Stimulated activated CD4-positive, alpha-beta T cell treated with anti-CD3 and anti-CD28 coated beads, Interleukin-1b, Interleukin-23, amount 100 ng/mL, for 24 hours (primary cell): ENCODE measurements at regions not wholly inside any gene's neighbourhood (a gene's known extent, or its start where the extent isn't known, plus 50 kb on each side); places are given as distances from the start of the nearest gene placed in this dataset.

Source experiments
- DNase-seq, 4 experiments: peaks; one replicate each; pipeline ENCODE4 v3.0.0-alpha.2; 2020; ENCODE audit warnings: low read depth in 4 of 4, low spot score in 1 of 4

DNA sequence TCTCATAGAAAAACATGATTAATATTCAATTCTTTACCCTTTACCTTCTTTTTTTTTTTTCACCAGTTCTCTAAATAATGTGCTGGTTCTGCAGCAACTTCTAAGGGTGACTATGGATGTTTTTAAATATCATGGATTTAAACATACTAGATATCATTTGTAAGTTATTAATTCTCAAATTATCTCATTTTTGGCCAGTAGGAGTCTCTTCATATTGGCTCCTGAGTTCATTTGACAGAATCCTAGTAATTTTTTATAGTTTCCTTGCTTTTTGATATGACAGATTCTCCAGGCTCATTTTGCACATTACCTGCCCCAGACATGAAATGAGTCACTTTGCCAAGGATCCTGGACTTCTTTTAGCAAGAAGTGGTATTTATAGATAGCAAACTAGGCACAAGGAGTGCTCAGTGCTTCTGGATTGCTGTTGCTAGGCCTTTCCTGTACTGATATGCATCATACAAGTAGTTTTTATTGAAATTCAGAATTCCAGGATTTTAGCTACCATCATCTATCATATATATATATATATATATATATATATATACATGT is 201.3 kb upstream of the IL12B start:
- no peak for DNase-seq

DNA sequence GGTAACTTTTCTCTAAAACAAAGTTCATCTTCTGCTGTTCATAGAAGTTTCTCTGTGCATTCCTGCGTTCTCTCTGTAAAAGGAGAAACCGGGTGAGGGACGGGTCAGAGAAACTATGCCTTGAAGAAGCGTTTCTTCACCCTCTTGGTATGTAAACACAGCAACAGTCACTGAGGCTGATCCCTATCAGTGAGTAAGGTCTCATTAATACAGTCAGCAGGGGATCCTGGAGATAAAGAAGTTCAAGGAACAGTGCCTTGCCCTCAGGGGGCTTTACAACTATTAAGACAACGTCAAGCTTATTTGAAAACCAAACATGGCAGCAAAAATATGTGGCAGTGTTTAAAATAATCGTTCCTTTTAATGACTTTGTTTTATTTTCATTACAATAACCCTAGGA is 202.9 kb upstream of the IL12B start:
- DNase-seq = no peak

DNA sequence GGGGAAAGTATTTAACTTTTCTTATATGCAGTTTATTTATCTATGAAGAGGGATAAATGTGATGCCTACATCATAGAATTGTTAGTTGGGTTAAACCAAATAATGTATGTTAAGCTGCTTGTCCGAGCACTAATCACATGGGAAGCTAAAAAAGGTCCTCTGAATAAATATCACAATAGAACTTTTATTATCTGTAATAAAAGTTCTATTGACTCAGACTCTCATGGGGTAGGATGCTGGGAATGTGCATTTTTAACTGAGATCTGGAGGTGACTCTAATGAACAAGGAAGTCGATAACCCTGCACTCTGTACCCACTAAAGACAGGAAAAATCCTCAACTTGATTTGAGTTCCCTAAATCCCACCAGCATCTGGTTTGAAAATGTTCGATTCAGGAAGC is 205.9 kb upstream of the IL12B start:
- no peak for DNase-seq

DNA sequence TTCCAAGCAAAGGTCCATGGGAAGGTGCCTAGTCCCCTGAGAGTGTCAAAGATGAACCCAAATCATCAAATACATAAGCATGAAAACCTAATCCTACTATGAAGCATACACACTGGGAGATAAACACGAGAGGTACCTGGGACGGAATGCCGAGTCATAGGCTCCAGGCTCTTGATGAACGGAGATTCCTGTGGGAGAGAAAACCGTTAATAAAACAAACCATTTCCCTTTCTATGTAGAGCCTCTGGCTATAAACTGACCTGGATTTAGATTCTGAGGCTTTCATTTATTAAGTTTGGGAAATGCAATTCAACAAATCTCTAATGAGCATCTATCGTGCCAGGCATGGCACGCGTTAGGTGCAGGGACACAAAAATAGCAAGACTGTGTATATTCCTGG is 206.4 kb upstream of the IL12B start:
- no peak for DNase-seq

DNA sequence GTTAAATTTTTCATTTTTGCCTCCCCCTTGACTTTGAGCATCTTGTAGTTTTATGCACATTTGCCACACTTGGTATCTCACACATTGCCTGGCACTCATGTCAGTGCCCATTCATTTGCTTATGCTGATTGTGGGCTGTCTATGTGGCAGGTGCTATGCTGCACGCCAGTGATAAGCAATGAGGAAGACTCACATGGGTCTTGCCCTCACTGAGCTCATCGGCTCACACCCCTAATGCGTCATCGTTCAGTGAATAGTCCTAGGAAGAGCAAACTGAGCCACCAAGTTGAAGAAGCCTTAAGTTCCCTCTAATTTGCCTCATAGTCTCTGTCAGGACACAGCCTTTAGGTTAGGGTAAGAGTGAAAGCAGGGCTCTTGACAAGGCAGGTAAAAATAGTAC is 209.4 kb upstream of the IL12B start:
- no peak for DNase-seq

DNA sequence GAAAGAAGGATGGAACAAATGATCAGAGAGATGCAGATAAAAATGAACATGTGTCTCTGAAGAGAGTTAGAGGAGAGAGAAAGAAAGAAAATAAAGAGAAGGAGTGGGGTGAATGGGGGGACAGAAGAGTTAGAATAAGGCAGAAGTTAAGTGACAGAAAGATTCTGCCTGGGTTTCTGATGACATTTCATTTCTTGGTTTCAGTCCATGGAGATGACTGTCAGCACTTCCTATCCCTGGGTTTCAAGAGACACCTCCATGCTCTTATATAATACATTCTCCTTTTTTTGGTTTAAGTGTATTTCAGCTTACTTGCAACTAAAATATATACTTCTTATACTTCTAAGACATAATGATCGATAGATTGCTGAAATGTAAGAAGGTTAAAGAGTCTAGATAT is 213.0 kb upstream of the IL12B start:
- DNase-seq = no peak

DNA sequence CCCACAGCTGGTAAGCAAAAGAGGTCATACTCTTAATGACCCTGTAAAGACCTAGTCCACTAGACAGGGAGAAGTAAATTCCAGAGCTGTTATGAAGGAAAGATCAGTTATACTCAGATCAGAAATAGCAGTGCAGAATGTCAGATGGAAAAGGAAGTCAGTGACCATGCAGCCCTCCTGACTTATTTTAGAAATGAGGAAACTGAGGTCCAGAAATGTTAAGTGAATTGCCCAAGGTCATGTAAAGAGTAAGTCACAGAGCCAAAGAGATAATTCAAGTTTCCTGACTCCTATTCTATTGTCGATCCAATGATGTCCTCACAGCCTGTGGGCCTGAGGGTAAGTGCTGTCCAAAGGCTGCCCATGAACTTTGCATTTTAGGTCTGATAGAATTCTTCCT is 214.9 kb upstream of the IL12B start:
- no peak for DNase-seq

DNA sequence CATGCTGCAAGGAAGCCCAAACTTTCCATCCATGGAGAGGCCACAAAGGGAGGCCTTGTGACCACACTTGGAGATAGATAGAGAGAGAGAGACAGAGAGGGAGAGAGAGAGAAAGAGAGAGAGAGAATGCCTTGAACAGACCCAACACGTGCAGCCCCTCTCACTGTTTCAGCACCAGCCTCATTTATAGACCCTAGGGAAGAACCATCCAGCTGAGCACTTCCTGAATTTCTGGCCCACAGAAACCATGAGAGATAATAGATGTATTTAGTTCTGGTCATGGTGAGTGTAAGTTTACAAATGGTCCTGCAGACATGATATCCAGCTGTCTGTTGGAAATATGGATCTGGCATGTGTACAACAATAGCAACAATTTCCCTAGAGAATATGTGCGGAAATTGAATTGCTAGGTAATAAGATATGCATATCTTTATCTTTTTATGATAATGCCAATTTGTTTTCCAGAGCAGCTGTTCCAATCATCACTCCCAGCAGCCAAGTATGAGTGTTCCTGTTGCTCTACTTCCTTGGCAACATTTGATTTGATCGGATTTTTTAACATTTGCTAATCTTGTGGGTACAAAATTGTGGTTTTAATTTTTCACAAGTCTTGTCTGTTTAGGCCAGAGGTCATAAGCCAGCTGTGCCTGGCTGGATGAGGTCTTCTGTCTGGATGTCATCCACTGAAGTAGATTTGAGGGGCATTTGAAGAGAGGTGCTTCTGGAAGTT is 217.3 kb upstream of the IL12B start:
- DNase-seq = no peak

DNA sequence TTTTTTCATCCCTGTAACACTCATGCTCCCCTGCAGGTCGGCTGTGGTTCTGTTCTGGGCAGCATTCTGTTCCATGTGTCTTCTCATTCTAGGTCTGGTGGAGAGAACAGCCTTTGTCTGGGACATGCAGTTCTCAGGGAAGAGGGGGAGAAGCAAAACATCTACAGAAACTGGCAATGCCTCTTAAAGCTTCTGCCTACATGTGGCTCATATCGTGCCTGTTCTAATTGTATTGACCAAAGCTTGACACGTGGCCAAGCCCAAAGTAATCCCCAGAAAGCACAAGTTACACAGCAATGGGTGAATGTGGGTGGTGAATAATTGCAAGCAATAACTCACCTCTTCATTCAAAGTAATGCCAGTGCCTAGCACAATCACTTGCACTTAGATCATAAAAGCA is 218.2 kb upstream of the IL12B start:
- DNase-seq = no peak

DNA sequence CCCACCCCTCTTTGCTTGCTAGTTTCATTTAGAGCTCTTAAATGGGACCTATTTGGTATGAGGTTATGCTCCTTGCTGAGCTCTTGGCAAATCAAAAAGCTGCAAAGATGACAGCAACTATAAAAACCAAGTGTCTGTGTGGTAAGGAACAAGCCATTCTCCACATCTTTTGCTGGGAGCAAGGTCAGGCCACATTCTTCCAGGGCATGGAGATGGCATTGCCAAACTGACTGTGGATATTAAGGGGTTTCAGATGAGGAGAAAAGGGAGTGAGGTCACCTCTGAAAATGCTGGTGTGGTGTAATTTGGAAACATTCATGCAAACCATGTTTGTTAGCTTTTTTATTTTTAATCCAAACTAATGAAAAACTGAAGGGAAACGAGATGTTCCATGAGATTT is 218.8 kb upstream of the IL12B start:
- DNase-seq = no peak

DNA sequence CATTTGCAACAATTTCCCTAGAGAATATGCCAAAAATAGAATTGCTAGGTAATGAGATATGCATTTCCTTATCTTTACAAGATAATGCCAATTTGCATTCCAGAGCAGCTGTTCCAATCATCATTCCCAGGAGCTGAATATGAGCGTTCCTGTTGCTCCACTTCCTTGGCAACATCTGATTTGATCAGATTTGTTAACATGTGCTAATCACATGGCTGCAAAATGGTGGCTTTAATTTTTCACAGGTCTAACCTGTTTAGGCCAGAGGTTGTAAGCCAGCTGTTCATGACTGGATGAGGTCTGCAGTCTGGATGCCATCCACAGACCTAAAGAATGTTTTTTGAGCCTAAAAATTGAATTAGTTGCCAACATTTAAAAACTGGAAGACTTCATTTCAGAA is 220.7 kb upstream of the IL12B start:
- no peak for DNase-seq

DNA sequence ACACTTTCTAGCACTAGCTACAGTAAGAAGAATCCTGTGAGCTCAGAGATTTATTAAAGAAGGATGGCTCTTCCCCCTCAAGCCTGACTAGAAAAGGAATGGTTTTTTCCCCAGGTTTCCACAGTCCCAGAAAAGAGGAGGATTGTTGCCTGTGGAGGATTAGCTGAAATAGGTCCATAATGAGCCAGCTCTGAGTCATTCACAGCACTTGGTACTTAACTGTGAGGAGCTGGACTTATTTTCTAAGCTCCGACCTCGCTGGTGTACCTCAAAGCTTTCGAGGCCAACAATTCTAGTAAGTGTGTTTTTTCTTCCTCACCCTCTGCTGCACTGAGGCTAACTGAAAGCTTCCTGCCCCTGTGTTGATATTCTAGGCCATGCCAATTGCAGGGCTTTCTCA is 222.5 kb upstream of the IL12B start:
- DNase-seq = no peak

DNA sequence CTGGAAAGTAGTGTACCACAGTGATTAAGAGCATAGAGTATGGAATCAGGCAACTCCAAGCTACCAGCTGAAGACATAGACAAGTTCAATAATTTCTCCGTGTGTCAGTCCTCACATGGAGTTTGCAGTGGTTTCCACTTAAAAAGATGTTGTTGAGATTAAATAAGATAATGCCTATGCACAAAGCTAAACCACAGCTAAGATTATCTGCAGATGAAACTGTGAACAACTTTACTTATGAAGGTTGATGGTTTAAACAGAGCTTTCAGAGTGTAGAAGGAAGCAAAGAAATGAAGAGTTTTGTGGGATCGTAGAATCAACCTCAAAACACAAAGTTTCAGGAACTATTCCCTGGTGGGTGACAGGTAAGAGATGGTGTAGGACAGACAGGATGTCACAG is 223.5 kb upstream of the IL12B start:
- DNase-seq = no peak

DNA sequence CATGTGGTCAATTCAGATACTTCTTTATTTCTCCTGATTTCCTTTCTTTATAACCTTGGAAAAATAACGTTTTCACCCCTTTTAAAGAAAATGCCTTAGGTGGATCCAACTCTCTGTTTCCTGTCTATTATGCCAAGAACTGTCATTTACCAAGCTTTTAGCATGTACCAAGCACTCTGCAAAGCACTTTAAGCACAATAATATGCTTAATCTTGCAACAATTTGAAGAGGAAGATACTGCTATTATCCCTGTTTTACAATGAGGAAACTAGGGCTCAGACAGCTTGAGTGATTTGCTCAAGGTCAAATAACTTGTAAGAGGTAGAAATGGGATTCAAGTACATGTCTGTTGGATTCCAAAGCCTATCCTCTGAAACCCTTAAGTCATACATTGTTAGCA is 224.8 kb upstream of the IL12B start:
- DNase-seq = no peak

DNA sequence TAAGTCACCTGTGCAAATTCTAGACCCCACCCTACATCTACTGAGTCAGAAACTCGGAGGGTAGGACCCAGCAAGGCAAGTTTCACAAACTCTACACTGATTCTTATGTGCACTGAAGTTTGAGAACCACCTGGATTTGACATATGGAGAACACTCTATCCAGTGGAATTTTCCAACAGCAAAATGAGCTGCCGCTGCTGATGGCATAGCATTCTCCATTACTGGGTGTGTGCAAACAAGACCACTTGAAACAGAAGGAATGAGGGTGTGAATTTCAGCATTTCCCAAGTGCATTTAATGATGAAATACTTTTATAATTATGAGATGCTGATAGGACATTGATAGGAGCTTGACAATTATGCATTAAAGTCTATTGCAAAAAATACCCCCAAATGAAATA is 229.1 kb upstream of the IL12B start:
- DNase-seq = no peak

DNA sequence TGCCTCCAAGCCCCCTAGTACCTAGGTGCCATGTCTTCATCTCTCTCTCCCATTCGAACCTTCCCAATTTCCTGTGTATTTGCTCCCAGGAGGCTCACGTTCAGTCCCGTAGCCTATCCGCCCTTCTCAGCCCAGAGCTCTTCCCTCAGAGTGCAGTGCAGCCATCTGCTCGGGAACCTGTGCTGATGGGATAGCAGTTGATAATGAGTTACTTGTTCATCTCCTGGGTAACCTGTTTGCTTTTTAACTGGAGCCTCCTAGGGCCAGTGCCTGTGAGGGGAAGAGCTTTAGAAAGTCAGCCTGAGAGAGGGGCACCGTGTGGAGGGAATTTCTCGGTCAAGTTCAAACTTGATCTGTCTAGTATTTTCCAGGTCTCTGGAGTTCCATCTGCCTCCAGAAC is 229.8 kb upstream of the IL12B start:
- DNase-seq = no peak

DNA sequence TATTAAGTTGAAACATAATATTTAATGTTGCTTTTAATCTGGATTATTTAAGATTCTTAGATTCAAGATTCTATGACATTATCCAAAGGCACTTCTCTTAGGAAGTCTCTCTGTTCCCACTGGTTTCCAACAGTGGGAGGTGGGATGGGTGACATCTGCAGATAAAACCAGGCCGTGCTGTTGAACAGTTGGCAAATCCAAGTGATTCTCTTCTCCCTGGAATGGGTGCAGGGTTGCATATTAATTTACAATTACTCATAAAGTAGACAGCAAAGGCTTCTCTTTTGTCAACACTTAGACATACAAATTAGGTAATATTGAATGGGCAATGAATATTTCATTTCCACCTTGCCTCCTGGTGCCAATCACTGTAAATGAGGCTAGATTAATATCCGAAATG is 233.7 kb upstream of the IL12B start:
- no peak for DNase-seq

DNA sequence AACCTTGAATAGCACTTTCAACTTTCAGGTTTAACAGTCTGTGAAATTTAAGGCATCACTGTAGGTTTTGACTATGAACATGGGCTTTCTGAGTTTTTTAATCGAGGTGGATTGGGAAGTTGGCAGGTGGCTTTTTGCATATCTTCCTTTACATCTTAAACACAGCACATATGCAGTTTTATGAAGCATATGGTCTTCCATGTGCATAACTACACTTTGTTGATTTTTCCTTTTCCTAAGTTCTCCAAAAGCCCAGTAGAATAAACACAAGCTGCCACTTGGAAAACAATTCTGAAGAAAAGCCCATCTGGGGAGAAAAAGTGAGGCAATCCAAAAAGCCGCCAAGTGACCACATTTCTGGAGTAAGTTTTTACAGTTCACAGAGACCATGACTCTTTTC is 236.5 kb upstream of the IL12B start:
- no peak for DNase-seq

DNA sequence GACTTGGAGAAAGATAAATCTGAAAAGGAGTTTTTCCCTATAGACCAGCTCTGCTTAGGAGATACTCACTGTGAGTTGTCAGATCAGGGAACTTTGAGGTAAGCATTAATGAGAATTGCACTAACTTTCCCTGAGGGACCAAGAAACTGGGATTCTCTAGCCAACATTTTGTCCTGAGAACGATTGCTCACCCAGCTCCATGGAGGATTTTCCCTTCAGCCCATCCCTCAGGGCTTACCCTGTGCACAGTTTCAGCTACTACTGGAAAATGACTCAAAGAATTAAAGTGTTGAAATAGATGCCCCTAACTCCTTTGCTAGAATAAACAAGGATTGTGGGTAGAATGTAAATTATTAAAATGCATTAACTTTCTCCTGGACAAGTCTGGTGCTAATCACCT is 237.2 kb upstream of the IL12B start:
- DNase-seq = no peak

DNA sequence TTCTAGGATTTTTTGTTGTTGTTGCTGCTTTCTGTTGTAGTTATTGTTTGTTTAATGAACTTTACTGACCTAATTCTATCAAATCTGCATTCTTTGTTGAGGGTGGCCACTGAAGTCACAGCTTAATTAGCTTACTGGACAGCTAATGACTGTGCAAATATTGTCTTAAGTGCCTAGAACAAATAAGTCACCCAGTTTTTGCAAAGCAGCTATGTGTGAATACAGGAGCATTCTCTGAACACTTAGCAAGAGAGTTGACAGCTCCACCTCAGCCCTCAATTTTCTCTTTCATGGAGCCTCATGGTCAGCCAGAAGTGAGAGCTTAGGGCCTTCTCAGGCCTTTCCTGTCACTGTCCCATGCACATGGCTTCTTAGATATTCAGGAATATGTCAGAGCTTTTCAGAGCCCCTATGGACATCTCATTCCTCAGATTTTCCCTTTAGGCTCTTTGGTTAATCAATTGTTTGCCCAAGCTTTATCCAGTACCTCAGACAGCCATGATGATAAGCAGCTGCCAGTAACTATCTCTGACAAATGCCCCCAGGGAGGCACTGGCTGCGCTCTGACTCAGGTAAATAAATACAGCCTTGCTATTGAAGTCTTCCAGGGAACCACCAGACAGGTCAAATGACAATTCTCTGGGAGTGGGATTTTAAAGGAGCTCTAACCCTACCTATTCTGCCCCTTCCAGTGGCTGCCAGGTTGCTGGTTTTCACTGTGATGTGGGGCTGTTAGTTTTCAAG is 241.4 kb upstream of the IL12B start:
- no peak for DNase-seq

DNA sequence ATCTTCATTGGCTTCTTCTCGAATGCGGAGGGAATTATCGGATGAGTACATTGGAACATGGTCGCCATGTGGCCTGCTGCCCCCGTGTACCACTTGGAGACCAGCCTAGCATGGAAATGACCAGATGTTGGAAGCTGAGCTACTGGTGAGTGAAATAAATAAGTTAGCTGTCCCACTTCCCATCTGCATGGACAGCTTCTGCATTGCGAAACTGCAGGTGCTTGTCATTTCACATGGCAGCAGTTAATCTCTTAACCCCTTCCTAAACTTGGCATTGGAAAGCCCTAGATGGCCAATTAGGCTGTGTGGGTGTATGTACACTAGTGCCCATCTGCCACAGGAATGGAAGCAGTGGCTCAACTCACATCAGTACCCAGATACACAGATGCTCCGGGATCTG is 246.6 kb upstream of the IL12B start:
- DNase-seq = no peak

DNA sequence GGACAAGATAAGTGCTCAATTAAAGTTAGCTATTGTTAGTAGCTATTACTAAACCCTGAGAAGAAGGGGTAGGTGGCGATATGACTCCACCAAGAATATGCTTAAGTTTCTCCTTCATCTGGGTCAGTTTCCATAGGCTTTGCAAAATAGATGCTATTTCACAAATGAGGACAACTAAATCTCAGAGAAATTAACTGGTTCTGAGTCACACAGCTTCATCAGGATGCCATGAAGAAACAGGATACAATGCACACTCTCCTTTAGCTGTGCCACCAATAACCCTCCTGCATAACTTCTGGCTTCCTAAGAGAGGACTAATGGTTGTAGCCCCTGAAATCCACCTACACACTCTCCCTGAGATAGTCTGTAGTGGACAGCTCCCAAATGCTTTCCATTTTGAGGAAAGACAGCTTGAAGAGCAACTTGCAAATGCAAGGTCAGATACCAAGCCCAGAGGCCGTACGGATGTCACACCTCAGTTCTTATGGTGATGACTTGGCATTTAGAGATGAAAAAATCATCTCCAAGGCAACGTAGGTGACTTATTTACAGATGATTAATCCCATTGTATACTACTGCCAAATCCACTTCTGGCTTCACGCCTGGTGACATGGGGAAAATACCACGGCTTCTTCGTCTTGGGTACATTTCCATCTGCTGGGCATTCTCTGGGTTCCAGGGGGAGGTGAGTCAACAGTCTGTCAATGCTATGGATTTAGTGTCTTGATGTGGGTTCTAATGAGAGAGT is 251.4 kb upstream of the IL12B start:
- no peak for DNase-seq
